ENCODE measurements at regions not wholly inside any gene's neighbourhood (a gene's known extent, or its start where the extent isn't known, plus 50 kb on each side); places are given as distances from the start of the nearest gene placed in this dataset.

DNA sequence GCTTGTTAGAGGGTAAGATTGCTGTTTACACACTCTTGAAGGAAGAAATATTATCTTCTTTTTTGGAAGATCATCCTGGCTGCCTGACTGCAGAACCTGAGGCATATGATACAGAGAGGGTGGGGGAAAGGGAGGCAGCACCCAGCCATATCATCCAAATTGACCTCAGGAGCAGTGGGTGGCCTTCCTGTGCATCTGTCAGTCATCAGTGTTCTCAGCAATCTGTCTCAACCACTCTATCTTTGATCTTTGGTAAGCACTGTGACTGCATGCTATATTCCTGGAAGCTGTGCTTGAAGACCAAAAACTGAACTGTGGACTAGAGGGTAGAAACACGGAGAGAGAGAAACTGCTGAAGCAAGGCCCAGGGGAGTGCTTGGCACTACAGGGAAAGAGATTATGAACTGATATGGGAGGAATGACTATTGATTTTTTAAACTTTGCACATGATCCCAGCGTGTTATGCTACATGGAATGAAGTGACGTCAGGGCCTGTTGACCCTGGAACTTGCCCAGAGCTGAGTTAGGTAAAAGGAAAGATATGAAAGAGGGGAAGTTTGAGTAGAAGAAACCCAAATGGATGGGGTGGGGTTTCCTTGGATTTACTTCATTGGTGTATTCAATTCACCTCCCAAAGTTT lies 171.5 kb downstream of the ASCL1 start:
- no peak for TF ChIP-seq EZH2 (IDR thresholded peaks at IDR 0.05)
- TF ChIP-seq EGR1 (IDR thresholded peaks at IDR 0.05; ENCODE audit: low read depth): no peak
- TF ChIP-seq SRF (IDR thresholded peaks at IDR 0.05; ENCODE audit: low read depth): no peak
- TF ChIP-seq CTCF (IDR thresholded peaks at IDR 0.05 in 2 of 3, conservative IDR thresholded peaks at IDR 0.05 in 1 of 3; ENCODE audit: borderline replicate concordance in 1 of 3, insufficient read depth in 1 of 3, low read depth in 2 of 3, low read length in 2 of 3): no peak
- no peak for TF ChIP-seq POLR2A (IDR thresholded peaks at IDR 0.05; ENCODE audit: borderline replicate concordance, extremely low read depth, insufficient read depth, insufficient read length)
- TF ChIP-seq POLR2AphosphoS5 (IDR thresholded peaks at IDR 0.05; ENCODE audit: low read depth, low read length): no peak
- TF ChIP-seq, protein P1, sequence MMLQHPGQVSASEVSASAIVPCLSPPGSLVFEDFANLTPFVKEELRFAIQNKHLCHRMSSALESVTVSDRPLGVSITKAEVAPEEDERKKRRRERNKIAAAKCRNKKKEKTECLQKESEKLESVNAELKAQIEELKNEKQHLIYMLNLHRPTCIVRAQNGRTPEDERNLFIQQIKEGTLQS (IDR thresholded peaks at IDR 0.05): no peak
- TF ChIP-seq FOSL1 (IDR thresholded peaks at IDR 0.05; ENCODE audit: low read depth): no peak

Data from HCT116 (cell line).